GM12891 (cell line): ENCODE measurements at regions not wholly inside any gene's neighbourhood (a gene's known extent, or its start where the extent isn't known, plus 50 kb on each side); places are given as distances from the start of the nearest gene placed in this dataset.
"Not testable (repeated sequence)": the region's sequence is repeated elsewhere in the genome, so short reads cannot be mapped to it uniquely, and the experiment has no call there.

Experiments used
- DNase-seq: peaks from one replicate; pipeline ENCODE4 v3.0.0; 2011; ENCODE audit warnings: low spot score; ENCODE audit not compliant: insufficient read length
- FAIRE-seq: peaks from 2 replicates; lab custom pipeline; 2011; peaks lifted over from hg19 to GRCh38; lab: Jason Lieb, UNC
- PAX5 ChIP-seq: IDR thresholded peaks from 2 replicates; pipeline ENCODE4 v1.6.1; 2011; ENCODE audit warnings: low read length, moderate library complexity, mild to moderate bottlenecking; ENCODE audit not compliant: insufficient read depth, severe bottlenecking
- POLR2A ChIP-seq: IDR thresholded peaks from 2 replicates; pipeline ENCODE4 v1.6.1; 2011; ENCODE audit warnings: low read depth, low read length, control low read depth
- POLR2AphosphoS5 ChIP-seq: IDR thresholded peaks from 2 replicates; pipeline ENCODE4 v1.6.1; 2011; ENCODE audit warnings: low read depth, low read length, control low read depth
- POU2F2 ChIP-seq: IDR thresholded peaks from 2 replicates; pipeline ENCODE4 v1.6.1; 2011; ENCODE audit warnings: low read depth, mild to moderate bottlenecking, control low read depth, low read length, moderate library complexity
- SPI1 ChIP-seq: IDR thresholded peaks from 2 replicates; pipeline ENCODE4 v1.6.1; 2011; ENCODE audit warnings: low read depth, low read length, control low read depth
- TAF1 ChIP-seq: IDR thresholded peaks from 2 replicates; pipeline ENCODE4 v1.6.1; 2011; ENCODE audit warnings: low read depth, low read length, control low read depth

- DNase-seq (no peak), FAIRE-seq (no peak)
- no peak for TF ChIP-seq TAF1
- TF ChIP-seq POU2F2 = no peak
- TF ChIP-seq SPI1 = no peak
- TF ChIP-seq POLR2AphosphoS5 = no peak
- no peak for TF ChIP-seq POLR2A
- no peak for TF ChIP-seq PAX5
These were observed 56.3 kb upstream of the PDE3B start for GRCh38 chr11:14587258-14587657.

- TF ChIP-seq POU2F2 = no peak
- no peak for TF ChIP-seq POLR2A
- TF ChIP-seq TAF1 = no peak
- no peak for TF ChIP-seq POLR2AphosphoS5
- TF ChIP-seq SPI1 = no peak
- no peak for TF ChIP-seq PAX5
- FAIRE-seq (no peak), DNase-seq (no peak)
These were observed 54.9 kb upstream of the PDE3B start for GRCh38 chr11:14588681-14589080.

- no peak for FAIRE-seq
- DNase-seq = no peak
- no peak for TF ChIP-seq SPI1
- no peak for TF ChIP-seq POU2F2
- no peak for TF ChIP-seq POLR2A
- no peak for TF ChIP-seq TAF1
- no peak for TF ChIP-seq POLR2AphosphoS5
- no peak for TF ChIP-seq PAX5
These were observed 54.2 kb upstream of the PDE3B start for GRCh38 chr11:14589421-14589820.

- not testable (repeated sequence) for DNase-seq, FAIRE-seq
These were observed 52.6 kb upstream of the PDE3B start for GRCh38 chr11:14591046-14591445.

GRCh38 chr11:14593671-14594070 lies 49.9 kb upstream of the PDE3B start:
- TF ChIP-seq SPI1 (no peak), TAF1 (no peak), PAX5 (no peak), POLR2AphosphoS5 (no peak), POU2F2 (no peak), POLR2A (no peak)
- FAIRE-seq (no peak), DNase-seq (no peak)
